HG03045 (cell line): ENCODE measurements at regions not wholly inside any gene's neighbourhood (a gene's known extent, or its start where the extent isn't known, plus 50 kb on each side); places are given as distances from the start of the nearest gene placed in this dataset.

ENCODE experiments used
- ATAC-seq: cut with Tn5 transposase; IDR thresholded peaks from one replicate; pipeline ENCODE4 v1.9.1; 2021; ENCODE audit warnings: mild to moderate bottlenecking, moderate library complexity; ENCODE audit not compliant: unreplicated experiment

DNA sequence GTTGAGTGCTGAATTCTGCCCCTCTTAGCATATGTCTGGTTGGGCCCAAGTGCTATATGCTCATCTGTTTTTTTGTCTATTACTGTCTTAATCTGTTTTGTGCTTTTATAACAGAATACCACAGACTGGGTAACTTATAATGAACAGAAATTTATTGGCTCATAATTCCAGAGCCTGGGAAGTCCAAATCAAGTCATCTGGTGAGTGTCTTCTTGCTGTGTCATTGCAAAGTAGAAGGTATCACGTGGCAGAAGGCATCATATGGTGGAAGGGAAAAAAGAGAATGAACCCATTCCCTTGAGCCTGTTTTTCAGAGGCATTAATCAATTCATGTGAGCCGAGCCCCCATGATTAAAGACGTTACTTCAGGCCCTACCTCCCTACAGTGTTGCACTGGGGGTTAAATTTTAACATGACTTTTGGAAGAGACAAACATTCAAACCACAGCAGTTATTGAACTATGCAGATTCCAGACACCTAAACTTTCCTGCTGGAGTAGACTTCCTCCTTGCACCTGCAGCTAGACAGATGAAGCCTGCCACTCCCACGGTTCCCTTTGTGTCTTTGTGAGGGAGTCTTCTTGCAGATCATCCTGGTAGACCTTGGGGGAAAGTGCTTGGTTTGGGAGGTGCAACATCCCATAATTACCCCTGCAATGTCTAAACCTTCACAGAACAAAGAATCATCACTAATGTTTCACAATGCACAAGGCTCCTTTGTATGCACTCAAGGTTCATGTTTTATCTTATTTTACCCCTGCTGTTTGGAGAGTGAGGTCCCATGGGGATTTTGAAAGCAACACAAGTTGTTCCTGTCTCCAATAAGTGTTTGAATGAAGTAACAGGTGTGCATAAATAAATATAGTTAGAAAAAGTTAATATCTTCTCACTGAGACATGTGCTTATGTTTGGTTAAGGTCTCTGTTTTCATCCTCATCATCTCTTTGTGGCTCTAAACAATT, 64.7 kb upstream of the XCR1 start:
- ATAC-seq: no peak

DNA sequence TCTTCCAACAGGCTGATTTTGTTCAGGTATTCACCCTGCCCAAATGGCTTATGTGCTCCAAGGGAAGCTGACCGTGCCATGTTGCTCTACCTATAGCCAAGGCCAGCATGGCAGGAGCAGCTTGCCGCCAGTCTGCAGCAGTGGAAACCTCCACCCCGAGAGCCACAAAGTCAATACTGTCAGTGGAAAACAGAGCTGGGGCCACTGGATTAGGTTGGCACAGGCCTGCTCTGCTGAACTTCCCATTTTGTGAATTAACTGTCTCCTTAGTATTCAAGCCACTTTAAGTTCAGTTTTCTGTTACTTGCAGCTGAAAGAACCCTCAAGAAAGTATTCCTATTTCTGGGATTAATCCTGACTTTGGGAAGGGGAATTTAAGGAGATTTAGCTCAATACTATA, 63.8 kb upstream of the XCR1 start:
- ATAC-seq: no peak

- ATAC-seq: peak; percentile 40
Measured at GRCh38 chr3:46090161-46090591, 62.9 kb upstream of the XCR1 start.

- peak; percentile 51 for ATAC-seq
Measured at GRCh38 chr3:46089237-46090011, 62.1 kb upstream of the XCR1 start.

- ATAC-seq: no peak
Measured at GRCh38 chr3:46087871-46088270, 60.6 kb upstream of the XCR1 start.

DNA sequence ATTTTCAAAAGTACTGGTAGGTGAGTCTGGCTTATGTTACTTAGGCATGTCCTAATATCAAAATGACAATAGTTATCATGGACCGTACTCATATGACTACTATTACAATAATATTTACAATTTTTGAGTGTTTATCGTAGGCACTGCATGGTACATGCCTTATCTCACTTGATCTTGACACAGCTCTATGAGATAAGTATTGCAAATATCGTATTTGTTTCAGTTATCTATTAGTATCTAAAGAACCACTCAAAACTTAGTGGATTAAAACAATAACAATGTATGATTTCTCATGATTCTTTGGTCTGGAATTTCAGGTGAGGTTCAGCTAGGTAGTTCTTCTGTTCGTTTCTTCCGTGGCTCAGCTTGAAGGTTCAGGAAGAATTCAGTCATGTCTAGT, 59.7 kb upstream of the XCR1 start:
- ATAC-seq: no peak

DNA sequence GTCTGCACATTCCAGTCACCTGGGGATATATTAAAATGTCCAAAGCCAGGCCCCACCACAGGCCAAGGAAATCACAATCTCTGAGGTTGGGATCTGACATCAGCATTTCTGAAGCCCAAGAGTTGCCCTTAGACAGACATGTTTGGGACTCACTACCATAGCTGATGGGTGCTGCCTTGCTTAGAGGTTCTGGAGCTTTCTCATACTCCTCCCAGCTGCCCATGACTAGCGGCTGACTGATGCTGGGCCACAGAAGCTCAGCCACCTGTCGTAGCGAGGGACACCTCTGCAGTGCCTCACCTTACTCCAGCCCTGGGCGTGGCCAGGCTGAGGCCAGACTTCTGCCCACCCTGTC, 58.8 kb upstream of the XCR1 start:
- ATAC-seq: no peak

DNA sequence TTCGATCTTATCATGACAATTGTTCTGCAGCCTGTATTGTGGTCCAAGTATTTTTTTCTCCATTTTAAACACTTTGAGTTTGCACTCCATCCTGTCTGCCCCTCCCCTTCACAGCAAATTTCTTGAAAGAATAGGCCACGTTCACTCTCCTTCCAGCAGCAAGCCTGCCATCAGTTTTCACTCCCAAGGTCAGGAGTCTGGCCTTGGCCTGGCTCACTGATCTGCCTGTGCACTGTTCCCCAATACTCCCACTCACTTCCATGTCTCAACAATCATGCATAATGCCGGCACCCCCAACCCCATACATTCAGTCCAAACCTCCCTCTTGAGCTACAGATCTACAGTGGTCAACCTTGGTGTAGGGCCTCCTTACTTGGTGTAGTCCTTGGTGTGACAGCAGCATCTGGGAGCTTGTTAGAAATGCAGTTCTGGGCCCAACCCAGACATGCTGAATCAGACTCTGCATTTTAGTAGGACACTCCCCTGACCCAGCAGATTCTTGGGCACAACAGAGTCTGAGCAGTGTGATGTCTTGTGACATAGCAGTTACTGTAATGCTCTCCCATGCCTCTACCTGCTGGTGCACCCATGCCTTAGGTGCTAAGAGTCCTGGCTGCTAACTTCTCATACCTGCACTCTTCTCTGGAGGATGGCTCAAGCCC, 58.3 kb upstream of the XCR1 start:
- ATAC-seq: no peak

GRCh38 chr3:46083956-46084355, 56.7 kb upstream of the XCR1 start:
- ATAC-seq: no peak

- ATAC-seq: no peak
Measured at GRCh38 chr3:46082849-46083248, 55.6 kb upstream of the XCR1 start.

DNA sequence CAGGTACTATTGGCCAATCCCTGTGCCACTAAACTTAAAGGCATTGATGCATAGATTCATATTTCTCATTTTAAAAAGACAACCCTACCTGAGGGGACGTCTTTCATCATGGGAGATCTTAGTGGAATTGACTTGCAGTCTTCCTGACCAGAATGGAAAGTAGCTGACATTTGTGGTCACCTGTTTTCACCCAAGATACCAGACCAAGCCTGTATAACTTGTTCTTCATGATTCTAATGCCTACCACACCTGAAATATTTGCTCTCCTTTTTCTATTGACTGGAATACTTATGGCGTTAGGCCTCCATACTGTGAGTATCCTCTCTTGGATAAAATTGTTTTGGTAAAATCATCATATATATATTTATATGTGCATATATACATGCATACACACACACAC, 54.7 kb upstream of the XCR1 start:
- ATAC-seq: no peak

DNA sequence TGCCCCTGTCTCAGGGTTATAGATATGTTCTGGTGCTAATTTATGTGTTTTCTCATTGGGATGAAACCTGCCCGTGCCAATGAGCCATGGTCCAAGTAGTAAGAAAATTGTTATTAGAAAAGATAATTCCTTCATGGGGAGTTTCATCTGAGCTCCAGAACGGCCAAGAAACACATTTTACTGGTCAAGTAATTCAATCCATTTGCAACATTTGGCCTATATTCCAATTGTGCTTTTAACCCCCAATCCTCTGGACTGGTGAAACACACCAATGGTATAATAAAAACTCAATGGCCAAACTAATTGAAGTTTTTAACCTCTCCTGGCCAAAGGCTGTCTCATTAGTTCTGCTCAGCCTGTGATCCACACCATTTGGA, 53.7 kb upstream of the XCR1 start:
- no peak for ATAC-seq

GRCh38 chr3:46080124-46080968, 53.1 kb upstream of the XCR1 start:
- no peak for ATAC-seq

GRCh38 chr3:46078712-46079400, 51.6 kb upstream of the XCR1 start:
- ATAC-seq: peak; percentile 75
